GM19043 (cell line): ENCODE measurements at regions not wholly inside any gene's neighbourhood (a gene's known extent, or its start where the extent isn't known, plus 50 kb on each side); places are given as distances from the start of the nearest gene placed in this dataset.
"Not testable (repeated sequence)": the region's sequence is repeated elsewhere in the genome, so short reads cannot be mapped to it uniquely, and the experiment has no call there.

Source experiments
- ATAC-seq: cut with Tn5 transposase; IDR thresholded peaks from one replicate; pipeline ENCODE4 v1.9.1; 2021; ENCODE audit warnings: low read depth; ENCODE audit not compliant: unreplicated experiment

GRCh38 chr3:80017369-80017768, 249.6 kb upstream of the ROBO1 start:
- ATAC-seq = no peak

DNA sequence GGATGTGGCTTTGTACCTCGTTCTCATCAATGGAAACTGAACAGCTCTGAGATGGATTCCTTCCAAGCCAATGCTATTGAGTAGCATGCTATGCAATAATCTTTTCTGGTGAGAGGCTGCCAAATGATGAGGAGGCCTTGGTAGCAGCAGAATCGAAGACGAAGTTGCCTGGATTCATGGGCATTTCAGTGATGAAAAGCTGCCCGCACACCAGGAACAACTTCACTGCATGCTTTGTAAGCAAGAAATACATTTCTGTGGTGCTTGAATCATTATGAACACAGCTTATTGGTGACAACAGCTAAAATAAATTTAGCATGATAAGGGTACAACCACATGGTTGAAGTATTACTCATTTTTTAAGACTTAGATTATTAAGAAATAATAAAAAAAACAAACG, 246.8 kb upstream of the ROBO1 start:
- no peak for ATAC-seq

- no peak for ATAC-seq
Observed at GRCh38 chr3:80010021-80010571, 242.3 kb upstream of the ROBO1 start.

DNA sequence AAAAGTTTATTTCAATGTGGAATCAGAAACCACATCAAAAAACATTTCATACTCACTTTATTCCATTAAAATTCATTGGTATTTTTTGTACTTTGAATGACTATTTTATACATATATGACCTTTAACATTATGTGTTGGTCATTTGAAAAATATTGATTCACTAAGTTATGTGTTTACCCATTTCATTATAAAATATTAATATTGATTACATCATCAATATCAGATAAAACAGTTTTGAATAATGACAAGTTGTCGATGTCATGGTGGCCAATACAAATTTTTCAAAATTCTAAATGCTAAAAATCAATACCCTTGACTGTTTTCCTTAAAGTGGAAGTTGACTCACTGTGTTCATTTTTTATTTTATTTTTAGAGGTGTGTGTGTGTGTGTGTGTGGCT, 239.7 kb upstream of the ROBO1 start:
- no peak for ATAC-seq

DNA sequence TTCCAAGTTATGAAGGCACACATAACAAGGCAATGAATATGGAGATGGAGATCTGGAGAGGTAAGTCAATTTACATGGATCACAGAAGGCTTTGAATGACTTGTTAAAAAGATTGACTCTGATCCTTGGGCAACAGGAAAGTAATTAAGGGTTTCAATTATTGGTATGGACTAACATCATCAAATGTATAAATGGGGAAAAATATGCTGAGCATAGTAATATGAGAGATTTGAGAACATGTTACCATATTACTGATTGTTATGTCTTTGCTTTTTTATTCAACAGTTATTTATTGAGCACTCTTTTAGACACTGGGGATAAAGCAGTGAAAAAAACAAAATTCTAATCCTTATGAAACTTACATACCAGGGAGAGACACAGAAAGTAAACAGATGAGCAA, 238.5 kb upstream of the ROBO1 start:
- no peak for ATAC-seq

GRCh38 chr3:80000022-80000421, 232.2 kb upstream of the ROBO1 start:
- no peak for ATAC-seq

GRCh38 chr3:79994397-79994796, 226.6 kb upstream of the ROBO1 start:
- ATAC-seq = no peak

- ATAC-seq = no peak
Observed at GRCh38 chr3:79986338-79986737, 218.5 kb upstream of the ROBO1 start.

DNA sequence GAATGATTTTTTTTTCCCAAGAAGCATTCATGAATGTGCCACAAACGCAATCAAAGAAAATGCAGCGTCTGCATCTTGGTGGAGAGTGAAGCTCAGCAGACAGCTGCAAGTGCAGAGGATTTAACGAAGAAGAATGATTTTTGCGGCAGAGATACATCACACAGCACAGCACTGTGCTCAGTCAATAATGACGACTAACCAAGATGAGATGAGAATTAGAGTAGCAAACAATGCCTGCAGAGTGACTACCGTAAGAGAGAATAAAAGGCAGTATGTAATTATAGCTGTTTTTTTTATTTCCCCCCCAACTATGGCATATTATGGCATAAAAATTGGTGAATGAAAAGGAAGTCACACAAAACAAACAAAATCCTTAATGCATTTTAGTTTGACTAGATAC, 218.0 kb upstream of the ROBO1 start:
- ATAC-seq = no peak

- no peak for ATAC-seq
Observed at GRCh38 chr3:79983118-79983517, 215.3 kb upstream of the ROBO1 start.

DNA sequence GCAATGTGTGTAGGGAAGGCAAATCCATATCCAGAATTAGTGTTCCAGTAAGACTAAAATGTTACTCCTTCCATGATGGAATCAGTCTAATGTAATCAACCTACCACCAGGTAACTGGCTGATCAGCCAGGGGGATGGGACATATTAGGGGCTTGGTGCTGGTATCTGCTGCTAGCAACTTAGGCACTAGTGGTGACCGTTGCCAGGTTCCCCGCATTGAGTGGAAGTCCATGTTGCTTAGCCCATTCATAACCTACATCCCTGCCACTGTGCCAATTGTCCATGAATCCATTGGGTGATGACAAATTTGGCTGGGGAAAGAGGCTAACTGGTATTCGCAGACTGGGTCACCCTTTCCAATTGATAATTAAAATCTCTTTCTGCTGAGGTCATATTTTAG, 212.2 kb upstream of the ROBO1 start:
- ATAC-seq = no peak

DNA sequence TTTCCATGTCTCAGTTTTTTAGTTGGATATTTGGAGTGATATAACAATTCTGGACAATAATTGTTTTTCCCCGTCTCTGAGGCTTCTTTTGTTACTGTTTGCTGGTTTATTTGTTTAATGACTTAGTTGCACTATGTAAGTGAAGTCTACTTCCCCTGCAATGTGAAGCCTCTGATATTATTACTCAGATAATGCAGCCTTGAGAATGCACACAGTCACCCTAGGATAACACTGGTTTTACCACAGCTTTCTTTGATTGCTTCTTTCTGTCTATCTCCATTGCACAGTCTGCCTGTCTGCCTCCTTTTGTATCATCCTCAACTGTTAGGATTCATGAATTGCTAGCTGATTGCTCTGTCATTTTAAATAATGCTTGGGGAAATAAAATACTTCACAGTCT, 208.7 kb upstream of the ROBO1 start:
- no peak for ATAC-seq

- ATAC-seq = no peak
Observed at GRCh38 chr3:79973917-79974595, 206.3 kb upstream of the ROBO1 start.

DNA sequence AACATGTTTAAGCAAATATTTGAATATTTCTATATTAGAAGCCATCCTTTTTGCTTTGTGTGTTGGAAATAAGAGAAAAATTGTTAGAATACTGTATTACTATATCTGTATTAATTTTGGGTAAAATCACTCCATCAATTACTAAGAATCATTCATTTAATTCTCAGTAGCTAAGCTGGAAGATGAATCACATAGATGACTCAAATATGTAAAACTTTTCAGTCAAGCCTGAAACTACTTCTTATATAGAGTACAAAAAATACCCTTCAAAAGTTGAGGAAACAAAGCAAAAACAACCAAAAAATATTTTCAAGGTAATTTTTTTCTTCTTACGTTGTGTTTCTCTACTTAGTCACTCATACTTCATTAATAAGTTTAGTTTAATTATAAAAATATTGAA, 205.7 kb upstream of the ROBO1 start:
- ATAC-seq = no peak

GRCh38 chr3:79968418-79968817, 200.6 kb upstream of the ROBO1 start:
- ATAC-seq = no peak

GRCh38 chr3:79960594-79960993, 192.8 kb upstream of the ROBO1 start:
- no peak for ATAC-seq

GRCh38 chr3:79957066-79957465, 189.3 kb upstream of the ROBO1 start:
- no peak for ATAC-seq

- ATAC-seq = no peak
Observed at GRCh38 chr3:79954756-79955155, 187.0 kb upstream of the ROBO1 start.

GRCh38 chr3:79953591-79954101, 185.8 kb upstream of the ROBO1 start:
- ATAC-seq = no peak

DNA sequence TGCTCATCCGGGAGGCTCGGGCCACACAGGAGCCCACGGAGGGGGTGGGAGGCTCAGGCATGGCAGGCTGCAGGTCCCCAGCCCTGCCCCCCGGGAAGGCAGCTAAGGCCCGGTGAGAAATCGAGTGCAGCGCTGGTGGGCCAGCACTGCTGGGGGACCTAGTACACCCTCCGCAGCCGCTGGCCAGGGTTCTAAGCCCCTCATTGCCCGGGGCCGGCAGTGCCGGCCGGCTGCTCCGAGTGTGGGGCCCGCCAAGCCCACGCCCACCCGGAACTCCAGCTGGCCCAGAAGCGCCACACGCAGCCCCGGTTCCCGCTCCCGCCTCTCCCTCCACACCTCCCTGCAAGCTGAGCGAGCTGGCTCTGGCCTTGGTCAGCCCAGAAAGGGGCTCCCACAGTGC, 183.6 kb upstream of the ROBO1 start:
- ATAC-seq = not testable (repeated sequence)

- ATAC-seq = no peak
Observed at GRCh38 chr3:79947957-79948356, 180.2 kb upstream of the ROBO1 start.

- ATAC-seq = no peak
Observed at GRCh38 chr3:79947469-79947868, 179.7 kb upstream of the ROBO1 start.

DNA sequence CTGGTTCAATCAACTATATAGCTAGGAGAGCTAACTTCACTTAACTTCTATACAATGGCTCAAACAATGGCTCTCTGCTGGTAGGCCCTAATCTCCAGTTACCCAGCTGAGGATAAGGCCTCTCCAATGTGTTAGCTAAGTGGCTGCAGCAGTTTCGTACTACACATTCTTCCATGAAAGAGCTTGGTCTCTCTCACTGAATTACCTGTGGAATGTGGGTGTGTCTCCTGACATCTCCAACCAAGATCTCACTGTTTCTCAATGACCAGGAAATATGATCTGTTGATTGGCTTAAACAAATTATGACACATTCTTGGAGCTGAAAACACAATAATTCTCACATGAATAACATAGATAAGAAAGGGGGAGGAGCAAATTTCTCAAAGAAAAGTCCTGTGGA, 169.8 kb upstream of the ROBO1 start:
- ATAC-seq = no peak
